ENCODE measurements at regions not wholly inside any gene's neighbourhood (a gene's known extent, or its start where the extent isn't known, plus 50 kb on each side); places are given as distances from the start of the nearest gene placed in this dataset.
A peak's percentile ranks its signal among the peaks of the same experiment; 100 is the strongest.

GRCh38 chr7:16978358-16979244 lies 96.8 kb upstream of the AGR3 start:
- no peak for DNase-seq

- no peak for DNase-seq
These were observed 98.8 kb upstream of the AGR3 start for GRCh38 chr7:16980539-16980938.

DNA sequence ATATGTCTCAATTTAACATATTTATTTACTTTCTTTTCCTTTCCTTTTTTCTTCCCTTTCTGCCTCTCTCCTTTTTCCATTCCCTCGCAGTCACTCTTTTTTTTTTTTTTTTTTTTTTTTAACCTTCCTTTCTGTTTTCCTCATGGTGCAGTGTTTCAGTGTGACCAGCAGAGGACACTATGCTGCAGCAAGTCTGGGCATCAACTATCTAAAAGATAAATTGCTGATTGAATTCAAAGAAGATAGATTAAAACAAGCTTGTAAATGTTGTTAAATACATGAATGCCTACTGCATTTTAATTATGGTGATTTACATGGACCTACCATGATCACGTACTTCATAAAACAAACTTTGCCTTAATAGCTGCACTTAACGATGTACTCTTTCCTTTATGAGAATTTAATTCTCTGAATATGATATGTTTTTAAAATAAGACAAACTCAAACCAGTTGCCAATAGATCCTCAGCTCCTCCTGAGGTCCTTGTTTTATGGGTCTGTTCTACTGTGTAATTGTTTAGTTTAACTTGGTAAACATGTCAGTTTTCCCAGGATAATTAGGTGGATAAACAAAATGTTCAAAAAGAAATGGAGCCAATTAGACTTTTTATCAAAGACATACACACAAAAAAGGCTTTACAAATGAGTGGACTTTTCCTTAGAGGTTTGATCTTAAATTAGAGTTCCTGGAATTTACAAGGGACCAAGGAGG lies 101.0 kb upstream of the AGR3 start:
- DNase-seq, result peak; percentile 16 to 22

DNA sequence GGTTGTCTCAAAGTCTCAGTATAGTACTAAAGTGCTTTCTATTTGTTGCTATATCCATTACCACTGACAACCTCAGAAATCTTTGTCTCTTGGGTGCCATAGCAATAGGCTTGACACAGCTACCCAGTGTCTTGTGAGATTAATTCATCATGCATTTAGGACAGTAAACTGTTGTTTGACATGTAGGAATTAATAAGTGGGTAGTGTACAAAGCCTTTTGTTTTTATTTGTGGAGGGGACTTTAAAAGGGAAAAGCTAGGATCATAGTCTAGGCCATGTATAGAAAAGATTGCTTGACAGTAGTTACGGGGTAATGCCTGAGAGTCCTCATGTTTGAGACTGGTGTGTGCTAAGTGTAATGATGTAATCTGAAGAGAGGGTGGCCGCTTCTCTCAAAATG lies 102.6 kb upstream of the AGR3 start:
- no peak for DNase-seq

- DNase-seq, result no peak
These were observed 103.8 kb upstream of the AGR3 start for GRCh38 chr7:16985621-16986020.

GRCh38 chr7:16986755-16987154 lies 105.0 kb upstream of the AGR3 start:
- DNase-seq, result no peak

- DNase-seq, result no peak
These were observed 108.1 kb upstream of the AGR3 start for GRCh38 chr7:16989811-16990413.

DNA sequence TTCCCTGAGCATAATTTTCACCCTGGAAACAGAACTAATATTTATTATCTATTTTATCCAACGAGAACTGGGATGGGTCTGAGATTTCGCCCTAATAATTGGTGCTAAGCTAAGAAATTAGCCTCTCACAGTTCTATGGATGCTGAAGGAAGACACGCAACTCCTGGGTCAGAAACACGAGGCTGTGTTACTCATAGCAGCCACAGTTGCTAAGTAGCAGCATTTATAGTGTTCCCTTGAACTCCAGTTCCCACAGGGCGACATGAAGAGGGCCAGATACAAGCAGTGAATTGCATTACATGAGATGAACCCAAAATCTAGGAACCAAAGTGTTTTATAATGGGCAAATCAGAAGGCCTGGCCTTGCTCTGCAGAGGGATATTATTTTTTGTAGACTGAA lies 109.8 kb upstream of the AGR3 start:
- DNase-seq, result no peak

- no peak for DNase-seq
These were observed 111.8 kb upstream of the AGR3 start for GRCh38 chr7:16993543-16993942.

- DNase-seq, result no peak
These were observed 116.8 kb upstream of the AGR3 start for GRCh38 chr7:16998481-16999051.

GRCh38 chr7:16999541-17000267 lies 117.9 kb upstream of the AGR3 start:
- DNase-seq, result no peak

- no peak for DNase-seq
These were observed 123.5 kb upstream of the AGR3 start for GRCh38 chr7:17005271-17005670.

- no peak for DNase-seq
These were observed 126.1 kb upstream of the AGR3 start for GRCh38 chr7:17007841-17008240.

GRCh38 chr7:17009007-17009719 lies 127.4 kb upstream of the AGR3 start:
- no peak for DNase-seq

- DNase-seq, result no peak
These were observed 128.2 kb upstream of the AGR3 start for GRCh38 chr7:17009933-17010332.

GRCh38 chr7:17010637-17011300 lies 129.0 kb upstream of the AGR3 start:
- no peak for DNase-seq

DNA sequence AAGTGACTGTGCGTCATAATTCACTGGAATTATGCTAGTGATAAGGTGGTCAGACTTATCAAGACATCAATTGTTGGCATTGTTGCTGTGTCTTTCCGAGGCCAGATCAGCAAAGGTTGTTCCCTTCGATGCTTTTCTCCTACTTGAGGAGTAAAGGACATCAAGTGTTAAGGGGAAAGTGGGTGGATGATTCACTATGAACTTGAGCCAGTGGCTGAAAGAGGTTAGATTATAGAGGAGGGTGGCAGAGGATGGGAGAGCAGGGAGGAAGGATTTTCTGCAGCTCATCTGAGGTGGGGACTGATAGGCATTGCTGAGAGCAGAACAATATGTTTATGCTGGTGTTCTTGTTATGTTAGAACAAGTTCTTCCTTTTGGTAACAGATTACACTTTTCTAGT lies 131.4 kb upstream of the AGR3 start:
- DNase-seq, result no peak

GRCh38 chr7:17014686-17015085 lies 132.9 kb upstream of the AGR3 start:
- no peak for DNase-seq

- DNase-seq, result no peak
These were observed 133.8 kb upstream of the AGR3 start for GRCh38 chr7:17015598-17016031.

DNA sequence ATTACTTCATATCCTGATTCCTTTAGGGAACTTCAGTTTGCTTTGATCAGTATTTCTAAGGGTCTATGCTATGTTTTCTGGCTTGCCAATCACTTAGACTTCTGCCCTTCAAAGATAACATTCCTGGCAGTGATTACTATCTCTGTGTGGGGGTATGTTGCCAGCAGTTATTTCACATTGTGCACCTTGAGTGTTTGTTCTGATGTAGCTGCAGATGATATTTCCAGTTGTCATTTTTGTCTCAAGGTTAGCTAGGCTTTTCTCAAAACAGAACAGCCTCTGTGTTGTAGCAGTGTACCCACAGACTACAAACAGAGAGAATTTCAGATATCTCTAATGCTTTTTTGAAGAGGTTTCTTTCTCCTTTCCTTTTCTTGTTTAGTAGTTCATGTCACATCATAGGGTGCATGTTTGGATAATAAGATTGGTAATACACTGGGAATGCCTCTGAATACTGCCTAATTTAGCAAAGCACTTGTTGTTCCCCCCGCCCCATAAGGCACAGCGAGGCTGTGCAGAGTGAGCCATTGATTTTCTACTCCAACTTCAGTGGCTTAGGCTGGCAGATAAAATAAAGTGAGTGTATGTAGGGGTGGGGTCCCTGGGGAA lies 134.7 kb upstream of the AGR3 start:
- DNase-seq, result no peak

GRCh38 chr7:17019106-17019505 lies 137.3 kb upstream of the AGR3 start:
- no peak for DNase-seq

All from activated CD4-positive, alpha-beta T cell treated with anti-CD3 and anti-CD28 coated beads for 4 hours (primary cell).